HG02798 (cell line): ENCODE measurements at regions not wholly inside any gene's neighbourhood (a gene's known extent, or its start where the extent isn't known, plus 50 kb on each side); places are given as distances from the start of the nearest gene placed in this dataset.
"Not testable (repeated sequence)": the region's sequence is repeated elsewhere in the genome, so short reads cannot be mapped to it uniquely, and the experiment has no call there.

ENCODE experiments used
- ATAC-seq: cut with Tn5 transposase; IDR thresholded peaks from one replicate; pipeline ENCODE4 v1.9.1; 2021; ENCODE audit warnings: mild to moderate bottlenecking; ENCODE audit not compliant: unreplicated experiment, poor library complexity

GRCh38 chr6:81881660-81882059, 129.2 kb upstream of the TENT5A start:
- no peak for ATAC-seq

DNA sequence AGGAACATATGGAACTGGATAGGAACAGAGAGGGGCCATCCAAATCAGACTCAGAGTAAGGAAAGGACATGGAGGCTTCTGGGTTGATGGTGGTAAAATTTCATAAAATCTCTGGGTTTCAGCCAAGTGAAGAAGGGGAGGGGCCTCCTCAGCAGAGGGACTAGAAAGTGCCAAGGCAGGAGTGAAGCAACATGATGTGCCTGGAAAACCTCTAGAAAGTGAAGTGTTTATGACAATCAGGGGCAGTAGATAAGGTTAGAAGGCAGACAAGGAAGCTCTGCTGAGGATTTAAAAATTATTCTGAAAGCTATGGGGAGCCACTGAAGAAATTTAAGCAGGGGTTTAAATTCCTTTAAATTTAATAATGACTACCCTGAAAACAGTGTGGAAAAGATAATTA, 126.0 kb upstream of the TENT5A start:
- no peak for ATAC-seq

DNA sequence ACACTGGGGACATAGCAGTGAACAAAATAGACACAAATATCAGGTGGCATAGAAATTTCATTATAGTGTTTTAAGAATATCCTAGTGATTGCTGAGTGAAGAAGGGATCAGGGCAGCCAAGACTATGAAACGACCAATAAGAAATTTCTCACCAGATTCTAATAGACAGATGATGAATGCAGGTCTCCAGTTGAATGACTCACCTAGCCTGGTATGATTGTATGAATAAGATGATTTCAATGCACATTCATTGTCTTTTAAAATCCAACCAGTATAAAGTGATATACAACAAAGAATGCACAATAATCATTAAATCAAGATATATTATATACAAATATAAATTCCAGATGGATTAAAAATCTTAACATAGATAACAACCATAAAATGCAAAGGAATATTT, 124.5 kb upstream of the TENT5A start:
- no peak for ATAC-seq

- no peak for ATAC-seq
Measured at GRCh38 chr6:81875782-81876293, 123.4 kb upstream of the TENT5A start.

DNA sequence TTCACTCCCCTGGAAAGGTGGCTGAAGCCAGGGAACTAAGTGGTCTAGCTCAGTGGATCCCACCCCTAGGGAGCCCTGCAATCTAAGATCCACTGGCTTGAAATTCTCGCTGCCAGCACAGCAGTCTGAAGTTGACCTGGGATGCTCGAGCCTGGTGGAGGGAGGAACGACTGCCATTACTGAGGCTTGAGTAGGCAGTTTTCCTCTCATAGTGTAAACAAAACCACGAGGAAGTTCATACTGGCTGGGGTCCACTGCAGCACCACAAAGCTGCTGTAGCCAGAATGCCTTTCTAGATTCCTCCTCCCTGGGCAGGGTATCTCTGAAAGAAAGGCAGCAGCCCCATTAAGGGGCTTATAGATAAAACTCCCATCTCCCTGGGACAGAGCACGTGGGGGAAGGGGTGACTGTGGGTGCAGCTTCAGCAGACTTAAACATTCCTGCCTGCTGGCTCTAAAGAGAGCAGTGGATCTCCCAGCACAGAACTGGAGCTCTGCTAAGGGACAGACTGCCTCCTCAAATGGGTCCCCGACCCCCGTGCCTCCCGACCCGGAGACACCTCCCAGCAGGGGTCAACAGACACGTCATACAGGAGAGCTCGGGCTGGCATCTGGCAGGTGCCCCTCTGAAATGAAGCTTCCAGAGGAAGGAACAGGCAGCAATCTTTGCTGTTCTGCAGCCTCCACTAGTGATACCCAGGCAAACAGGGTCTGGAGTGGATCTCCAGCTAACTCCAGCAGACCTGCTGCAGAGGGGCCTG, 117.4 kb upstream of the TENT5A start:
- ATAC-seq: not testable (repeated sequence)

- no peak for ATAC-seq
Measured at GRCh38 chr6:81865712-81866111, 113.2 kb upstream of the TENT5A start.

DNA sequence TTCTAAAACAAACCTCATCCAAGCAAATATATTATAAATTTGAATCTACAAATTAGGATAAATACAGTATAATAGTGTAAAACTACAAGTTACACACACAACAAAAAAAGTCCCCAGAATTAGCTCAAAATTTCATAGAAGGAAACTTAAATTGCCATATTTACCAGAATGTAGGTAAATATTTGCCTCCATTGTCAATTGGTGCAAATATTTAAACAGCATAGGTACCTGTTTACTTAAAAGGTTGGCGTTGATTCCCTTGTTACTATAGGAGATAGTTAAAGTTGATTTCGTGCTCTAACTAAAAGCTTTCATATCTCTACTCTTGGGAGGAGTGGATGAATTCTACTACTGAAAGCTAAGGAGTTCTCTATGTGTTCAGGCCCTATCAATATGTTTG, 111.6 kb upstream of the TENT5A start:
- ATAC-seq: no peak

DNA sequence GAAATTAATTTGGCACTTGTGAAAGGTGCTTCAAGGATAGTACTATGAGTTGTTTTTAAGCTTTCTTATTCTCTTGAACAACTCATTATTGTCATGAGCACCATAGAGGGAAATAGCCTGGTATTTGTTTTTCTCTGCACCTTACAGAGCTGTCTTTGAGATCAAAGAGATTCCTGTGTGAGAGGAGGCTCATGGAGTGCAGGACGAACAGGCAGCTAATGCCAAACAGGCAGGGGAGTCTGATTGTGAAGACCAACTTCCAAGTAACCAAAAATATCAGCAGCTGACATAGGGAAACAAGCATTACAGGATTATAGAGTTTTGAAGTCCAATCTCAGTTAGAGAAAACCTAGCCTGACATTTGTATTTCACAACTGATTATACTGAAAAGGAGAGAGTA, 110.6 kb upstream of the TENT5A start:
- no peak for ATAC-seq

DNA sequence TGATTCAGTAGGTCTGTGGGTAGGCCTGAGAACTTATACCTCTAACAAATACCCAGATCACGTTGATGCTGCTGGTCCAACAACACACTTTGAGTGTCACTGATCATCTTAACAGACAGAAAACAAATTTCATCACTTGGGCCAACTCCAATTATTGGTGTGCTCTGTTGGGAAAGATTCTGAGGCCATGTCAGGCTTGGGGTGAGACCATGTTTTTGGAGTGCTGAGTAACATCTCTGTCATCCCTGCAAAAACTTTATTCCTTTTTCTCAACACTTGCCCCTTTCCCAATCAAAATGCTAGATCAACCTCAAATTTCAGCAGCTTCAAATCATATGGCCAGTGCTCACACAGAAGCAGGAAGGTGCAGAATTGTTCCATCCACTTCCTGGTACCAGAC, 108.8 kb upstream of the TENT5A start:
- no peak for ATAC-seq

DNA sequence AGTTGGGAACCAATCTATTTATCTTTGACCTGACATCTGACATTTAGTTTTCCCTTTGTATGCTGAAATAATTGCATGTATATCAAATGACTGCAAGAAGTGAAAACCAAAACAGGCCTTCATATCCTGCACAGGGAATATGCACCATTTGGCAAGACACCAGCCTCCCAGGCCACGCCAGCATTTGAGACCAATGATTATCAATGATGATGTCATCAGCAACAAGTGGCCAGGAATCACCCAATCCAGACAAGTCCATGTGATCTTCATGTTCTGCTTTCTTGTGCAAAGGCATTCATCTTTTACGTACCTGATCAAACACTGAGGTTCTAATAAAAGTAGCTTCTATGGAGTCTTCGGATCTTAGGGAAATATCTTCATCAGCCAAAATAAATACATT, 107.4 kb upstream of the TENT5A start:
- no peak for ATAC-seq

DNA sequence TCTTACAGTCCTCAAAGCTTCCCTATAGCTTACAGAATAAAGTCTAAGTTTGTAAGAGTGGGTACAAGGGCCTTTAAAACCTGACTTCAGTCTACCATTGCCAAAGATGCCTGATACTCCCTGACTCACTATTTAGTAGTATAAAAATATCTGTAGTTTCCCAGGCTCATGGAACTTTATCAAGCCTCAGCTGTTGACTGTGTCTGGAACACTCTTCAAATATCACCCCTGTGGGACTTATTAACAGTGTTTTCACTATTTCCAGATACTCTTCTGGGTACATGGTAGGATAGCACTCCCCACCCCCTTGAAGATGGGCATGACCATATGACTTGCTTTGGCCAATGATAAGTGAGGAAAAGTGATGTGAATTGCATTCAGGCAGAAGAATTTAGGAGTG, 105.3 kb upstream of the TENT5A start:
- ATAC-seq: no peak

DNA sequence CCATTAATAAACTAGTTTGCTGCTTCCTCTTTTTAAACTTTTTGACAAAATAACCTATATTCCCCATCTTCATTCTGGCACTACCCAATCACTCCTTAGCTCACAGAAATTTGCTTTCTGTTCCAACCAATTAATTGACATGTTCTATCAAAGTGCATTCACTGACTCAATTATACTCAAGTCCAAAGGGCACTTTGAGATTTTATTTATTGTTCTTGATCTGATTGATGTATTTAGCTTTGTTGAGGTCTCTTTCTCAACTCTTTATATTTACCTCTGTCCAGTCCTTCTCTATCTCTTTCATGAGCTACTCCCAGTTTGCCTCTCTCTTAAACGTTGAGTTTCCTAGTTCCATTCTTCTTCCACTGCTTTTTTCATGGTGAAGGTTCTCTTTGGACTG, 104.4 kb upstream of the TENT5A start:
- ATAC-seq: no peak

DNA sequence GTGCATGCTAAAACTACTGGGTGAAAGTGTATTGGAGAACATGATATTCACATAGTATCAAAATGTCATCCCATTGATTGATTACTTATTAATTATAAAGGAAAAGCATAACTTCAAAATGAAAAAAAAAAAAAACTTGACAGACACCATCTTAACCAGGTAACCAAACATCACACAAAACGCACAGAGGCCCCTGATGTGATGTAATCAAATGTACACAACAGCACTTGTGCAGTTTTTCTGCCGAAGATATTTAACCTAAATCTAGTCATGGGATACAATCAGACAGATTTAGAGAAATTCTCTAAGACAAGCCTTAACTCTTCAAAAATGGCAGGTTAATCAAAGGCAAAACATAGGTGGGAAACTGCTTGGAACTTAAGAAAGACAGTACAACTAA, 102.0 kb upstream of the TENT5A start:
- no peak for ATAC-seq

DNA sequence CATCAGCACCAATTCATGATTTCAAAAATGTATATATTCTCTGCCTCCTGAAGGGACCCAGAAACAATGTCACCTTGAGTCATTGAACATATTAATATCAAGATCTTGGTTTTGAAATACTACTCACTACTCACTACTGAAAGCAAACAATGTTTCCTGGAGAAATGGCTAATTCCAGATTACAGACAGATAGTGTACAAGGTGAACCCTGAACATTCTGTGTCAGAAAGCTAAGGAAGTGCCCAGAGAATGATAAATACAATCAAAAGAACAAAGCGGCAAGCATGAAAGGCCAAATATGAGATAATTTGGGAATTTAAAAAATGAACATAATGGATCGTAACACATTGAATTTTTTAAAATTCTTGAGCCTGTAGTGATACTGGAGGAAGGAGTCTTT, 101.5 kb upstream of the TENT5A start:
- no peak for ATAC-seq

DNA sequence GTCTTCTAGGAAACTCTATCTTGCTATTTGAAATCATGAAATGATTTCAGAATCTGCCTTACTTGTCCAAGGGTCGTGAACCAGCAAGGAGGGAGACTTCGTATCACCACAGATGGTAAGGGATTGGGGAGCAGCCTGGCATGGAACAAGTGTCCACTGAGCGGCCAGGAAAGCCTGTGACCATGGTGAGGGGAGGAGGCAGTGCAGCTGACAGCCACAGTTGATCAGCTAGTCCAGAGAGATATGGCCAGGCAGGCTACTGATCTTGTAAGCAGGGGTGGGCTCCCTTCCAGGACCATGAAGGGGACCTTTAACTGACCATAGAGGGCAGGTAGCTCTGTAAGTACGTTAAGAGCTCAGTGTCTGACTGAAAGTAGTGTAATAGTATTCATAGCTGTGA, 96.8 kb upstream of the TENT5A start:
- ATAC-seq: no peak

DNA sequence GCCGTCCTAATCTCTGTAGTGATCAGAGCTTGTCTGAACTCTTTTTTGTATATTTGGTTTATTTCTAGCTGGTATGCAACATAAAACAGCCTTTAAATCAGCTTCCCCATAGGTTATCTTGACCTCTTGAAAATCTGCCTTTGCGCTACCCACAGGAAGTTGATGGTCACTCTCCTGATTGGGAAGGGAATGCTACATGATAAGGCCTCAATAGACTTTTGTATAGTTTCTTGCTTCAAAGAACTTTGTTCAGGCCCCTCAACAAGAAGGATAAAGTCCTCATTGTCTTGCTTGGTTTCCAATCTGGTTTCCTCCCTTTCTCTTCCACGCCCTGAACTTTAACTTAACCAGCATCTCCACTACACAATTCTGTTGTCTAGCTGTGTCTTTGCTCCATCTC, 95.4 kb upstream of the TENT5A start:
- no peak for ATAC-seq

GRCh38 chr6:81844686-81845085, 92.2 kb upstream of the TENT5A start:
- ATAC-seq: no peak

DNA sequence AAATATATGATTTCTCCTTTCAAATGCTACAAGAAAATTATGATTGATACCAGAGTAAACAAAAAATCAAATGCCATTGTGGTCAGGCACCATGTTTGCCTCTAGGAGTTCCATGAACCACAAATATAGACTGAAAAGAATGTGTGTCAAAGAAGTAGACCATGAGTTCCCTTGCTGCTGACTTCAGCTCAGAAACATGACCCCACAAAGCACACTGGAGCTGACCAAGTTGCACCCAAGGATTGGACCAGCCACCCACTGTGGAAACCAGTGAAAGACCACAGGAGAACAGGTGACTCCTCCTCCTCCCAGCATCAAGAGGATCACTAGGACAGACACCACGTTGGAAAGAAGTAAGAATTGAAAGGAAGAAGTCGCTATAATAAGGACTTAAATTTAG, 90.8 kb upstream of the TENT5A start:
- no peak for ATAC-seq

DNA sequence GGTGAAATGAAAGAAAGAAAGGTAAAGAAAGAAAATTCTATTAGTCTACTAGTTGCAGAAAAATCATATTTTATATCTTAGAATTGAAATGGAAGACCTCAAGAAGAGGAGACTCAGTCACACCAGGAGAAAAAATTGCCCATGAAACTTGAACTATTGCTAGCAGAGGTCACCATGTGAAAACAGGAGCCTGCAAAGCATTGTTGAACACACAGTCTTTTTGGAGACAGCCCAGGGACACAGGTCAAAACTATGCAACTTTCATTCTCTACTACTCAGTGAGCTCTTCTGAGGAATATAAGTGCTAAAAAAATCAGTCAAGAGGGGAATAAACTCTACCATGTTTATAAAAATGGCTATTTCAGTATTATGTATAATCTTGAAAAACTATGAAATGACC, 89.8 kb upstream of the TENT5A start:
- ATAC-seq: no peak

- ATAC-seq: no peak
Measured at GRCh38 chr6:81838724-81839426, 86.4 kb upstream of the TENT5A start.

GRCh38 chr6:81838031-81838430, 85.5 kb upstream of the TENT5A start:
- no peak for ATAC-seq

GRCh38 chr6:81834141-81834681, 81.7 kb upstream of the TENT5A start:
- no peak for ATAC-seq
